ENCODE measurements at regions not wholly inside any gene's neighbourhood (a gene's known extent, or its start where the extent isn't known, plus 50 kb on each side); places are given as distances from the start of the nearest gene placed in this dataset.

DNA sequence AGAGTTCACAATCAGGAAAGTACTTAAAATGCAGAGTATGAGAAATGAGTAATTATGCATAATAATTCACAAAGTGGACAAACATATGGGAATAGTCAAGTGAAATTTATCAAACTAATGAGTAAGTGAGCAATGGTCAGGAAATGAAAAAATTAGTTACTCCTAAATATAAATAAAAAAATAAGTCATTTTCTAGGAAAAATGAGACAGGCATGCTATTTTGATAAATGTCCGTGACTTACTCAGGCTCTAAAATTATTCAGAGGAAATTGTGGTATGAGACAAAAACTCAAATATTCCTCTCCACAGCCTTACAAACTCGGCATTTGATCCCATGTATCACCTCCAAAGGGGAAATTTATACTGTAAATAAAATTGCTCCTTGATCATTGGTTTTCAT is 181.2 kb downstream of the COX18 start:
- TF ChIP-seq FOXP2 (optimal IDR thresholded peaks at IDR 0.05; ENCODE audit: control extremely low read depth, extremely low read length, insufficient read depth) = no peak
- TF ChIP-seq EZH2 (IDR thresholded peaks at IDR 0.05) = no peak
- TF ChIP-seq POLR2AphosphoS5 (IDR thresholded peaks at IDR 0.05; ENCODE audit: borderline replicate concordance, low read depth, low read length) = no peak

Data from SK-N-MC (cell line).